Mammary epithelial cell (primary cell): ENCODE measurements at regions not wholly inside any gene's neighbourhood (a gene's known extent, or its start where the extent isn't known, plus 50 kb on each side); places are given as distances from the start of the nearest gene placed in this dataset.

Experiments
- EZH2 ChIP-seq: IDR thresholded peaks from 2 replicates; pipeline ENCODE4 v1.6.1; 2012; ENCODE audit warnings: low read length, inconsistent platforms, borderline replicate concordance
- TF ChIP-seq, protein P1 (sequence below), 2 donors: IDR thresholded peaks in 1 of 2; conservative IDR thresholded peaks in 1 of 2; 2 replicates each; pipeline ENCODE4 v1.5.1; 2011 to 2012; ENCODE audit warnings: inconsistent platforms in 2 of 2, low read length in 2 of 2, mild to moderate bottlenecking in 2 of 2, control low read depth in 1 of 2, low read depth in 1 of 2; ENCODE audit not compliant: insufficient read depth in 1 of 2; ENCODE audit errors: extremely low read depth in 1 of 2

DNA sequence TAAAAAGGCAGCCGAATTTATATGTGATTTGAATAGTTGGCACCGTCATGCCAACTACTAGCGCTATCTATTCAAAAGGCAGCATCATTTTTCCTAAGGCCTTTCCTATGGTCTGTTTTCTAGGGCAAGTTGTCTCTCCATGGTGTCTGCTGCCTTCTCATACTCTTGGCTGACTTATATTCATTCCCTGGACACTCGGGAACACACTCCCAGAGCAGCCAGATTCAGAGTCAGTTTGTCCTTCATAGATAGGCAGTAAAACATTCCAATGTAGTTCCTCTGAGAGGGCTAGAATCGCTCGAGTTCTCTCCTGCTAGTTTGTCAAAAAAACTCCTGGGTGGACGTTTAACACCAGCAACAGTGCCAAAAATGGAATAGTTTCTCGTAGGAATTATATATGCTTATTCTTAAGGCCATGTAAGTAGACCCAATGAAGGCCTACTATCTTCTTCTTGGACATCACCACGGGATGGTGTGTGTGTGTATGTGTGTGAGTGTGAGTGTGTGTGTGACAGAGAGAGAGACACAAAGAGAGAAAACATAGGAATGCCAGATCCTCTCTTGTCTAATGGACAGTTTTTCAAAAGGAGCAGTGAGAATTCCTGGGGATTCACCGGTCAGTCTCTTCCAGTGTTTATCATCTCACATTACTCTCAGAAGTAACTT is 129.3 kb upstream of the CTAGE1 start:
- TF ChIP-seq, protein P1, sequence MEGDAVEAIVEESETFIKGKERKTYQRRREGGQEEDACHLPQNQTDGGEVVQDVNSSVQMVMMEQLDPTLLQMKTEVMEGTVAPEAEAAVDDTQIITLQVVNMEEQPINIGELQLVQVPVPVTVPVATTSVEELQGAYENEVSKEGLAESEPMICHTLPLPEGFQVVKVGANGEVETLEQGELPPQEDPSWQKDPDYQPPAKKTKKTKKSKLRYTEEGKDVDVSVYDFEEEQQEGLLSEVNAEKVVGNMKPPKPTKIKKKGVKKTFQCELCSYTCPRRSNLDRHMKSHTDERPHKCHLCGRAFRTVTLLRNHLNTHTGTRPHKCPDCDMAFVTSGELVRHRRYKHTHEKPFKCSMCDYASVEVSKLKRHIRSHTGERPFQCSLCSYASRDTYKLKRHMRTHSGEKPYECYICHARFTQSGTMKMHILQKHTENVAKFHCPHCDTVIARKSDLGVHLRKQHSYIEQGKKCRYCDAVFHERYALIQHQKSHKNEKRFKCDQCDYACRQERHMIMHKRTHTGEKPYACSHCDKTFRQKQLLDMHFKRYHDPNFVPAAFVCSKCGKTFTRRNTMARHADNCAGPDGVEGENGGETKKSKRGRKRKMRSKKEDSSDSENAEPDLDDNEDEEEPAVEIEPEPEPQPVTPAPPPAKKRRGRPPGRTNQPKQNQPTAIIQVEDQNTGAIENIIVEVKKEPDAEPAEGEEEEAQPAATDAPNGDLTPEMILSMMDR (conservative IDR thresholded peaks at IDR 0.05 in 1 of 2, IDR thresholded peaks at IDR 0.05 in 1 of 2; ENCODE audit: extremely low read depth in 1 of 2, insufficient read depth in 1 of 2, low read depth in 1 of 2, low read length in 2 of 2), result no peak
- no peak for TF ChIP-seq EZH2
